Tibial nerve (tissue), 3 donors: ENCODE measurements at regions not wholly inside any gene's neighbourhood (a gene's known extent, or its start where the extent isn't known, plus 50 kb on each side); places are given as distances from the start of the nearest gene placed in this dataset.

ENCODE experiments used
- CTCF ChIP-seq, 5 experiments: fragments of 200-600 bp in 3 of 5; fragments of 450-650 bp in 2 of 5; sonication (generic) in 3 of 5; IDR thresholded peaks; one replicate each; pipeline ENCODE4 v1.5.1; 2016 to 2019; ENCODE audit warnings: antibody characterized with exemption in 5 of 5, mild to moderate bottlenecking in 3 of 5, moderate library complexity in 2 of 5
- POLR2A ChIP-seq, 2 donors: fragments of 450-650 bp; IDR thresholded peaks; one replicate each; pipeline ENCODE4 v1.6.1; 2017; ENCODE audit warnings: antibody characterized with exemption in 2 of 2, mild to moderate bottlenecking in 2 of 2, moderate library complexity in 2 of 2

GRCh38 chr12:19757317-19757877 lies 318.1 kb downstream of the AEBP2 start:
- peak; percentile 34 to 63 (median 39) for TF ChIP-seq CTCF (IDR thresholded peaks at IDR 0.05)
- no peak for TF ChIP-seq POLR2A (IDR thresholded peaks at IDR 0.05)
